K562 (cell line): ENCODE measurements at regions not wholly inside any gene's neighbourhood (a gene's known extent, or its start where the extent isn't known, plus 50 kb on each side); places are given as distances from the start of the nearest gene placed in this dataset.

Source experiments
- ATAC-seq: fragments of 200-7000 bp; cut with Tn5 transposase; 3 replicates; pipeline ENCODE4 v1.9.1; 2020; ENCODE audit warnings: moderate library complexity
- BruUV-seq: library from RNA; stranded (reverse); fragments of 400-500 nt; replicated peaks from 2 replicates; lab custom pipeline; 2021; lab: Mats Ljungman, UMichigan
- CTCF ChIA-PET: fragments of 300-600 bp; formaldehyde crosslinking; extraction: SDS; loops from one replicate; lab custom pipeline; 2021; ENCODE audit warnings: low intra/inter-chr PET ratio; lab: Yijun Ruan, JAX
- POLR2A ChIA-PET: fragments of 300-600, 350-650 bp; sonication (Branson Sonifier 250); formaldehyde crosslinking; extraction: SDS; loops from one replicate; lab custom pipeline; 2021; ENCODE audit warnings: antibody characterized with exemption, inconsistent platforms; lab: Yijun Ruan, JAX
- DNase-seq, 4 experiments: peaks; one replicate each; pipeline versions ENCODE4 v3.0.0 to v3.0.0-alpha.2; 2011 to 2018; ENCODE audit warnings: low spot score in 3 of 4, mixed read lengths in 3 of 4; ENCODE audit errors: extremely low read depth in 1 of 4
- FAIRE-seq: peaks from 2 replicates; lab custom pipeline; 2011; peaks lifted over from hg19 to GRCh38; lab: Jason Lieb, UNC
- H2AFZ ChIP-seq: 2 replicates; pipeline ENCODE4 v1.6.0; 2011; ENCODE audit warnings: low read depth, low read length, control low read depth, inconsistent platforms
- H3K27ac ChIP-seq: fragments of 200-600 bp; 3 replicates; pipeline ENCODE4 v1.8.0; 2011; ENCODE audit warnings: low read depth, mild to moderate bottlenecking, control low read depth, inconsistent platforms, low read length, moderate library complexity, mixed read lengths; ENCODE audit errors: extremely low read depth
- H3K27me3 ChIP-seq, 2 experiments: fragments of 300-600 bp in 1 of 2; 2 replicates in 1 of 2; 3 replicates in 1 of 2; pipeline versions ENCODE4 v1.6.0 to v1.8.0; 2011; ENCODE audit warnings: inconsistent platforms in 2 of 2, low read length in 2 of 2, mild to moderate bottlenecking in 1 of 2, mixed read lengths in 1 of 2, moderate library complexity in 1 of 2; ENCODE audit not compliant: control insufficient read depth in 2 of 2, insufficient read depth in 2 of 2
- H3K36me3 ChIP-seq: fragments of 300-600 bp; 3 replicates; pipeline ENCODE4 v1.8.0; 2011; ENCODE audit warnings: mild to moderate bottlenecking, low read length, inconsistent platforms; ENCODE audit not compliant: control insufficient read depth, insufficient read depth
- H3K4me1 ChIP-seq, 2 experiments: fragments of 200-600 bp in 1 of 2; replicated peaks in 1 of 2; 2 replicates in 1 of 2; 3 replicates in 1 of 2; pipeline versions ENCODE4 v1.5.1 to v1.8.0; 2011; ENCODE audit warnings: inconsistent platforms in 2 of 2, low read length in 2 of 2, mild to moderate bottlenecking in 1 of 2, mixed read lengths in 1 of 2, moderate library complexity in 1 of 2; ENCODE audit not compliant: control insufficient read depth in 2 of 2, insufficient read depth in 2 of 2
- H3K4me2 ChIP-seq: 2 replicates; pipeline ENCODE4 v1.6.1; 2011; ENCODE audit warnings: low read length, control low read depth, inconsistent platforms, mixed read lengths; ENCODE audit not compliant: insufficient read depth
- H3K4me3 ChIP-seq: fragments of 200-600 bp; sonication (generic), shearing (Covaris generic); 2 replicates; pipeline ENCODE4 v1.5.1; 2016; ENCODE audit warnings: control low read depth, inconsistent platforms
- H3K79me2 ChIP-seq: fragments of 200-600 bp; 3 replicates; pipeline ENCODE4 v1.8.0; 2011; ENCODE audit warnings: low read length, inconsistent platforms; ENCODE audit not compliant: control insufficient read depth, insufficient read depth
- H3K9ac ChIP-seq, 2 experiments: 2 replicates each; pipeline versions ENCODE4 v1.6.0 to v1.6.1; 2011; ENCODE audit warnings: low read depth in 2 of 2, low read length in 2 of 2, control low read depth in 1 of 2, inconsistent platforms in 1 of 2, mild to moderate bottlenecking in 1 of 2, mixed read lengths in 1 of 2; ENCODE audit not compliant: insufficient read depth in 1 of 2
- H3K9me1 ChIP-seq: one replicate; pipeline ENCODE4 v1.6.0; 2011; ENCODE audit warnings: inconsistent platforms, mild to moderate bottlenecking, low read length, moderate library complexity; ENCODE audit not compliant: control insufficient read depth, insufficient read depth
- H3K9me3 ChIP-seq: replicated peaks from 2 replicates; pipeline ENCODE4 v1.5.1; 2011; ENCODE audit warnings: low read depth, low read length, inconsistent platforms; ENCODE audit not compliant: control insufficient read depth, insufficient read depth
- H4K20me1 ChIP-seq: replicated peaks from 2 replicates; pipeline ENCODE4 v1.6.1; 2011; ENCODE audit warnings: low read length, inconsistent platforms, mixed read lengths; ENCODE audit not compliant: control insufficient read depth, insufficient read depth
- GATA2 ChIP-seq: sonication (generic); formaldehyde crosslinking; IDR thresholded peaks from 2 replicates; pipeline ENCODE4 v1.4.0; 2020; ENCODE audit warnings: mild to moderate bottlenecking, missing genetic modification reagents
- NUFIP1 ChIP-seq: fragments of 450-650 bp; IDR thresholded peaks from 2 replicates; pipeline ENCODE4 v1.6.1; 2018; ENCODE audit not compliant: partially characterized antibody
- RFX5 ChIP-seq: IDR thresholded peaks from 2 replicates; pipeline ENCODE4 v1.6.1; 2011; ENCODE audit warnings: low read depth, mild to moderate bottlenecking, improper control_type of control experiment, low read length
- SREBF1 ChIP-seq: fragments of 150-350 bp; IDR thresholded peaks from 2 replicates; pipeline ENCODE4 v1.6.1; 2014; ENCODE audit warnings: antibody characterized with exemption, low read depth, low read length, borderline replicate concordance
- ZNF224 ChIP-seq: sonication (generic); formaldehyde crosslinking; IDR thresholded peaks from 2 replicates; pipeline ENCODE4 v1.8.0; 2022; ENCODE audit warnings: mild to moderate bottlenecking, missing genetic modification reagents
- ZNF3 ChIP-seq: fragments of 250-450 bp; sonication (Bioruptor Pico); IDR thresholded peaks from 2 replicates; pipeline ENCODE4 v1.5.0; 2021; ENCODE audit warnings: mild to moderate bottlenecking, moderate library complexity
- ZNF316 ChIP-seq: fragments of 450-650 bp; IDR thresholded peaks from 2 replicates; pipeline ENCODE4 v1.6.1; 2016
- WGBS: fragments of 100-300 bp; shearing (Covaris generic); methylation state at CpG from one replicate; pipeline ENCODE4 v1.1.6; 2016; ENCODE audit warnings: low coverage, mixed read lengths; ENCODE audit not compliant: insufficient coverage; ENCODE audit errors: missing lambda C conversion rate; 5-methylcytosine and 5-hydroxymethylcytosine counted together
- in situ Hi-C: fragments of 300-500 bp; cut with MboI; formaldehyde crosslinking; loops from 4 replicates; pipeline ENCODE4 v1.15.0; 2018; ENCODE audit warnings: inconsistent platforms, mixed read lengths
- intact Hi-C: fragments of 100-400 bp; cut with micrococcal nuclease; formaldehyde crosslinking; loops from 2 replicates; pipeline ENCODE4 v1.14.2; 2022
- TF ChIP-seq, protein P1 (sequence below): fragments of 250-450 bp; sonication (Bioruptor Pico); IDR thresholded peaks from 2 replicates; pipeline ENCODE4 v1.8.0; 2022; ENCODE audit warnings: moderate library complexity, mild to moderate bottlenecking, inconsistent platforms
- TF ChIP-seq, protein P2 (sequence below): IDR thresholded peaks from 3 replicates; pipeline ENCODE4 v1.6.1; 2011; ENCODE audit warnings: borderline replicate concordance, mild to moderate bottlenecking; ENCODE audit not compliant: insufficient read length, insufficient read depth
- TF ChIP-seq, protein P3 (sequence below): sonication (generic); formaldehyde crosslinking; IDR thresholded peaks from 2 replicates; pipeline ENCODE4 v1.8.0; 2022; ENCODE audit warnings: mild to moderate bottlenecking, missing genetic modification reagents
- TF ChIP-seq, protein P4 (sequence below): fragments of 450-650 bp; conservative IDR thresholded peaks from 2 replicates; pipeline ENCODE4 v1.6.1; 2016; ENCODE audit warnings: missing genetic modification characterization, low read depth, mild to moderate bottlenecking, control low read depth, missing compliant biosample characterization

DNA sequence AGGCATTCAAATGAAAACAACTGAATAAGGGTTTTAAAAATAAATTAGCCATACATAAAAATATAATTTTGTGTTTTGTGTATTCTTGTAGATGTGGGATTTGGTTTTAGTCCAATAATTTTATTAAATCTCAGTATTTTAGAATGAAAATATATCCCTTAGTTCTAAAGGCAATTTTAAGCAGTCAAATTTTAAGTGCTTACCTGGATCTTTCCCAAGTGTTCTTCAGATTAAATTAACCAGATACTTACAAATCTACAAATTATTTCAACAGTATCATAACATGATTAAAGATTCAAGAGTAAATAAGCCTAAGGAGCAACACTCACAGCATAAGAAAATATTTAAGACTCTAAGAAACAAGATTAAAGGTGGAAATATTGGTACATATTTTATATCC lies 275.0 kb upstream of the RBMS3 start:
- ATAC-seq: no peak
- no peak overlapping the region for H3K4me2 ChIP-seq
- H3K9me3 ChIP-seq: 0 out of 2 replicates have a peak, but pooled peaks cover 2% of the 10 kb centered on the region
- TF ChIP-seq, protein P1, sequence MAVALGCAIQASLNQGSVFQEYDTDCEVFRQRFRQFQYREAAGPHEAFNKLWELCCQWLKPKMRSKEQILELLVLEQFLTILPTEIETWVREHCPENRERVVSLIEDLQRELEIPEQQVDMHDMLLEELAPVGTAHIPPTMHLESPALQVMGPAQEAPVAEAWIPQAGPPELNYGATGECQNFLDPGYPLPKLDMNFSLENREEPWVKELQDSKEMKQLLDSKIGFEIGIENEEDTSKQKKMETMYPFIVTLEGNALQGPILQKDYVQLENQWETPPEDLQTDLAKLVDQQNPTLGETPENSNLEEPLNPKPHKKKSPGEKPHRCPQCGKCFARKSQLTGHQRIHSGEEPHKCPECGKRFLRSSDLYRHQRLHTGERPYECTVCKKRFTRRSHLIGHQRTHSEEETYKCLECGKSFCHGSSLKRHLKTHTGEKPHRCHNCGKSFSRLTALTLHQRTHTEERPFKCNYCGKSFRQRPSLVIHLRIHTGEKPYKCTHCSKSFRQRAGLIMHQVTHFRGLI (CRISPR knock-in tag): no peak
- TF ChIP-seq, all 486 proteins: peak for 0
- no peak for FAIRE-seq
- Histone ChIP-seq H3K9ac (no peak overlapping the region), H3K4me3 (no peak overlapping the region), H3K36me3 (no peaks in the 10 kb centered on the region), H3K9me1 (no peaks in the 10 kb centered on the region), H3K79me2 (no peaks in the 10 kb centered on the region), H3K4me1 (no peaks in the 10 kb centered on the region), H4K20me1 (no peaks in the 10 kb centered on the region), H2AFZ (no peak overlapping the region), H3K27ac (no peak overlapping the region), H3K27me3 (no peaks in the 10 kb centered on the region)
- CTCF ChIA-PET: no interaction called here
- intact Hi-C loops: no loop called here
- no TSS peak for BruUV-seq
- no peak for DNase-seq
- POLR2A ChIA-PET: no interaction called here
- in situ Hi-C loops: no loop called here

DNA sequence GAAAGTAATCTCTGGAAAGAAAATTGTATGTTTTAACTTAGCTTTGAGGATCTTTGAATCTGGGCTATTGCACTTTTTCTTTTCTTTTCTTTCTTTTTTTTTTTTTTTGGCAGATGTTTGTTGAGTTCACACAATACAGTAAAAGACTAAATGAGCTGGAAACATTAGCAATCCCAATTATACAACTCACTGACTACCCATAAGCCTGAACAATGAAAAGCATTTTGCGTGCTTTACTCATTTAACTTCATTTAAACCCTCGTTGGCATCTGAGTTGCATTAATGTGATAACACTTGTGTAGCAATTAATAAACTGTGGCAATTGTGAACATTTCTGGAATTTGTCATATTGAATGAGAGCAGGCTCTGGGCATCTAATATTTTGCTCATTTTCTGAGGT lies 269.4 kb upstream of the RBMS3 start:
- no peak overlapping the region for H3K4me2 ChIP-seq
- in situ Hi-C loops (no loop called here), intact Hi-C loops (no loop called here)
- WGBS: 0% methylated on average over 2 of the region's 2 CpGs
- no peaks in the 10 kb centered on the region; the same call in 1 of the 2 replicates for H3K9me3 ChIP-seq
- DNase-seq: no peak
- no peak overlapping the region for H2AFZ ChIP-seq
- no peaks in the 10 kb centered on the region for H3K36me3 ChIP-seq
- no peak for FAIRE-seq
- no peak overlapping the region for H3K4me3 ChIP-seq
- H3K9ac ChIP-seq: no peak overlapping the region
- no peak for ATAC-seq
- ChIA-PET CTCF (no interaction called here), POLR2A (interaction anchor here (1.1 kb wide), 1 partner anchor 11 kb away, joined by 3 read pairs; no protein-coding TSS in a partner anchor)
- H3K27me3 ChIP-seq: no peaks in the 10 kb centered on the region
- no peaks in the 10 kb centered on the region for H3K79me2 ChIP-seq
- no peaks in the 10 kb centered on the region for H4K20me1 ChIP-seq
- no peaks in the 10 kb centered on the region for H3K4me1 ChIP-seq
- no peaks in the 10 kb centered on the region for H3K9me1 ChIP-seq
- no TSS peak for BruUV-seq
- no peak overlapping the region for H3K27ac ChIP-seq
- TF ChIP-seq ZNF224 (CRISPR knock-in tag) (no peak), NUFIP1 (no peak), GATA2 (no peak), SREBF1 (no peak), RFX5 (no peak), ZNF3 (CRISPR knock-in tag) (no peak), ZNF316 (no peak)
- TF ChIP-seq, protein P2, sequence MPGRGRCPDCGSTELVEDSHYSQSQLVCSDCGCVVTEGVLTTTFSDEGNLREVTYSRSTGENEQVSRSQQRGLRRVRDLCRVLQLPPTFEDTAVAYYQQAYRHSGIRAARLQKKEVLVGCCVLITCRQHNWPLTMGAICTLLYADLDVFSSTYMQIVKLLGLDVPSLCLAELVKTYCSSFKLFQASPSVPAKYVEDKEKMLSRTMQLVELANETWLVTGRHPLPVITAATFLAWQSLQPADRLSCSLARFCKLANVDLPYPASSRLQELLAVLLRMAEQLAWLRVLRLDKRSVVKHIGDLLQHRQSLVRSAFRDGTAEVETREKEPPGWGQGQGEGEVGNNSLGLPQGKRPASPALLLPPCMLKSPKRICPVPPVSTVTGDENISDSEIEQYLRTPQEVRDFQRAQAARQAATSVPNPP: no peak
- TF ChIP-seq, protein P3, sequence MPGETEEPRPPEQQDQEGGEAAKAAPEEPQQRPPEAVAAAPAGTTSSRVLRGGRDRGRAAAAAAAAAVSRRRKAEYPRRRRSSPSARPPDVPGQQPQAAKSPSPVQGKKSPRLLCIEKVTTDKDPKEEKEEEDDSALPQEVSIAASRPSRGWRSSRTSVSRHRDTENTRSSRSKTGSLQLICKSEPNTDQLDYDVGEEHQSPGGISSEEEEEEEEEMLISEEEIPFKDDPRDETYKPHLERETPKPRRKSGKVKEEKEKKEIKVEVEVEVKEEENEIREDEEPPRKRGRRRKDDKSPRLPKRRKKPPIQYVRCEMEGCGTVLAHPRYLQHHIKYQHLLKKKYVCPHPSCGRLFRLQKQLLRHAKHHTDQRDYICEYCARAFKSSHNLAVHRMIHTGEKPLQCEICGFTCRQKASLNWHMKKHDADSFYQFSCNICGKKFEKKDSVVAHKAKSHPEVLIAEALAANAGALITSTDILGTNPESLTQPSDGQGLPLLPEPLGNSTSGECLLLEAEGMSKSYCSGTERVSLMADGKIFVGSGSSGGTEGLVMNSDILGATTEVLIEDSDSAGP (CRISPR knock-in tag): no peak
- TF ChIP-seq, protein P4, sequence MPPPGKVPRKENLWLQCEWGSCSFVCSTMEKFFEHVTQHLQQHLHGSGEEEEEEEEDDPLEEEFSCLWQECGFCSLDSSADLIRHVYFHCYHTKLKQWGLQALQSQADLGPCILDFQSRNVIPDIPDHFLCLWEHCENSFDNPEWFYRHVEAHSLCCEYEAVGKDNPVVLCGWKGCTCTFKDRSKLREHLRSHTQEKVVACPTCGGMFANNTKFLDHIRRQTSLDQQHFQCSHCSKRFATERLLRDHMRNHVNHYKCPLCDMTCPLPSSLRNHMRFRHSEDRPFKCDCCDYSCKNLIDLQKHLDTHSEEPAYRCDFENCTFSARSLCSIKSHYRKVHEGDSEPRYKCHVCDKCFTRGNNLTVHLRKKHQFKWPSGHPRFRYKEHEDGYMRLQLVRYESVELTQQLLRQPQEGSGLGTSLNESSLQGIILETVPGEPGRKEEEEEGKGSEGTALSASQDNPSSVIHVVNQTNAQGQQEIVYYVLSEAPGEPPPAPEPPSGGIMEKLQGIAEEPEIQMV: no peak
